H9 (cell line): ENCODE measurements at regions not wholly inside any gene's neighbourhood (a gene's known extent, or its start where the extent isn't known, plus 50 kb on each side); places are given as distances from the start of the nearest gene placed in this dataset.

ENCODE experiments used
- DNase-seq: peaks from one replicate; pipeline ENCODE4 v3.0.0-alpha.2; 2017
- H2AFZ ChIP-seq: one replicate; pipeline ENCODE4 v1.6.1; 2013; ENCODE audit warnings: mild to moderate bottlenecking, low read length, control low read depth, moderate library complexity
- H2AK5ac ChIP-seq: 2 replicates; pipeline ENCODE4 v1.6.1; 2013; ENCODE audit warnings: low read length, control low read depth, mixed read lengths; ENCODE audit not compliant: insufficient read length
- H2BK120ac ChIP-seq: one replicate; pipeline ENCODE4 v1.6.1; 2013; ENCODE audit warnings: low read depth, mild to moderate bottlenecking, low read length, control low read depth, inconsistent platforms; ENCODE audit not compliant: poor library complexity, severe bottlenecking
- H2BK12ac ChIP-seq: 2 replicates; pipeline ENCODE4 v1.6.1; 2013; ENCODE audit warnings: low read length, control low read depth, mixed read lengths, low read depth; ENCODE audit not compliant: insufficient read length
- H2BK15ac ChIP-seq: 2 replicates; pipeline ENCODE4 v1.6.1; 2013; ENCODE audit warnings: low read depth, low read length, control low read depth
- H2BK20ac ChIP-seq: one replicate; pipeline ENCODE4 v1.6.1; 2013; ENCODE audit warnings: low read depth, mild to moderate bottlenecking, low read length, control low read depth, inconsistent platforms; ENCODE audit not compliant: poor library complexity, severe bottlenecking
- H2BK5ac ChIP-seq: 2 replicates; pipeline ENCODE4 v1.6.1; 2013; ENCODE audit warnings: low read length, control low read depth, mixed read lengths; ENCODE audit not compliant: insufficient read length
- H3K14ac ChIP-seq: 2 replicates; pipeline ENCODE4 v1.6.1; 2013; ENCODE audit warnings: low read length, control low read depth; ENCODE audit not compliant: insufficient read depth
- H3K18ac ChIP-seq: 2 replicates; pipeline ENCODE4 v1.6.1; 2013; ENCODE audit warnings: low read depth, mild to moderate bottlenecking, mixed read lengths, low read length, control low read depth; ENCODE audit not compliant: insufficient read length
- H3K23ac ChIP-seq: 2 replicates; pipeline ENCODE4 v1.6.1; 2013; ENCODE audit warnings: low read length, control low read depth, mixed read lengths, low read depth; ENCODE audit not compliant: insufficient read length
- H3K23me2 ChIP-seq: 2 replicates; pipeline ENCODE4 v1.6.1; 2013; ENCODE audit warnings: low read depth, mild to moderate bottlenecking, mixed read lengths, low read length, control low read depth; ENCODE audit not compliant: insufficient read length, poor library complexity, severe bottlenecking
- H3K27ac ChIP-seq: 2 replicates; pipeline ENCODE4 v1.5.1; 2013; ENCODE audit warnings: low read length, control low read depth, mixed read lengths, low read depth; ENCODE audit not compliant: insufficient read length
- H3K27me3 ChIP-seq: 2 replicates; pipeline ENCODE4 v1.6.1; 2013; ENCODE audit warnings: low read length, control low read depth, inconsistent platforms; ENCODE audit not compliant: insufficient read depth
- H3K4ac ChIP-seq: 2 replicates; pipeline ENCODE4 v1.6.1; 2013; ENCODE audit warnings: low read depth, mild to moderate bottlenecking, control low read depth, inconsistent platforms, low read length, moderate library complexity
- H3K4me1 ChIP-seq: 2 replicates; pipeline ENCODE4 v1.6.1; 2013; ENCODE audit warnings: low read length, control low read depth, inconsistent platforms; ENCODE audit not compliant: insufficient read depth
- H3K4me2 ChIP-seq: 2 replicates; pipeline ENCODE4 v1.6.1; 2013; ENCODE audit warnings: low read length, control low read depth, mixed read lengths; ENCODE audit not compliant: insufficient read length, insufficient read depth
- H3K56ac ChIP-seq: 2 replicates; pipeline ENCODE4 v1.6.1; 2013; ENCODE audit warnings: low read depth, mild to moderate bottlenecking, mixed read lengths, low read length, control low read depth; ENCODE audit not compliant: insufficient read length
- H3K79me1 ChIP-seq: 2 replicates; pipeline ENCODE4 v1.6.1; 2013; ENCODE audit warnings: low read depth, mild to moderate bottlenecking, moderate library complexity, low read length, control low read depth, inconsistent platforms; ENCODE audit not compliant: insufficient read depth, poor library complexity, severe bottlenecking
- H3K79me2 ChIP-seq: 2 replicates; pipeline ENCODE4 v1.6.1; 2013; ENCODE audit warnings: low read length, control low read depth, inconsistent platforms; ENCODE audit not compliant: insufficient read depth
- H3K9ac ChIP-seq: 2 replicates; pipeline ENCODE4 v1.6.1; 2013; ENCODE audit warnings: low read length, control low read depth, mixed read lengths; ENCODE audit not compliant: insufficient read length; ENCODE audit errors: extremely low read depth
- H3K9me3 ChIP-seq: one replicate; pipeline ENCODE4 v1.6.1; 2013; ENCODE audit warnings: low read depth, low read length, inconsistent platforms; ENCODE audit not compliant: control insufficient read depth
- H3T11ph ChIP-seq: one replicate; pipeline ENCODE4 v1.6.1; 2013; ENCODE audit warnings: mild to moderate bottlenecking, low read length, control low read depth, inconsistent platforms
- H4K20me1 ChIP-seq: one replicate; pipeline ENCODE4 v1.6.1; 2013; ENCODE audit not compliant: control insufficient read depth, insufficient read length, insufficient read depth
- H4K5ac ChIP-seq: 2 replicates; pipeline ENCODE4 v1.6.1; 2013; ENCODE audit warnings: low read depth, mild to moderate bottlenecking, mixed read lengths, low read length, control low read depth; ENCODE audit not compliant: insufficient read length
- H4K8ac ChIP-seq: replicated peaks from 2 replicates; pipeline ENCODE4 v1.6.1; 2013; ENCODE audit warnings: low read length, control low read depth, mixed read lengths, low read depth; ENCODE audit not compliant: insufficient read length
- H4K91ac ChIP-seq: 2 replicates; pipeline ENCODE4 v1.6.1; 2013; ENCODE audit warnings: low read depth, mild to moderate bottlenecking, moderate library complexity, mixed read lengths, low read length, control low read depth; ENCODE audit not compliant: insufficient read length
- H3K27ac Mint-ChIP-seq, 3 experiments: 2 replicates in 2 of 3; 3 replicates in 1 of 3; pipeline ENCODE4 v1.8.0; 2020 to 2021; ENCODE audit warnings: mixed read lengths in 3 of 3, mild to moderate bottlenecking in 1 of 3, moderate library complexity in 1 of 3
- H3K27me3 Mint-ChIP-seq: 2 replicates; pipeline ENCODE4 v1.8.0; 2021; ENCODE audit warnings: low read depth, mild to moderate bottlenecking, moderate library complexity, mixed read lengths
- H3K36me3 Mint-ChIP-seq, 3 experiments: 2 replicates in 2 of 3; 3 replicates in 1 of 3; pipeline ENCODE4 v1.8.0; 2020 to 2021; ENCODE audit warnings: low read depth in 3 of 3, mixed read lengths in 3 of 3; ENCODE audit not compliant: insufficient read depth in 1 of 3
- H3K4me1 Mint-ChIP-seq, 2 experiments: 2 replicates each; pipeline ENCODE4 v1.8.0; 2020; ENCODE audit warnings: mixed read lengths in 2 of 2
- H3K4me3 Mint-ChIP-seq, 2 experiments: 2 replicates in 1 of 2; 3 replicates in 1 of 2; pipeline ENCODE4 v1.8.0; 2020 to 2021; ENCODE audit warnings: mild to moderate bottlenecking in 2 of 2, mixed read lengths in 2 of 2, moderate library complexity in 1 of 2
- H3K9me3 Mint-ChIP-seq, 2 experiments: 2 replicates in 1 of 2; 3 replicates in 1 of 2; pipeline ENCODE4 v1.8.0; 2020; ENCODE audit warnings: mild to moderate bottlenecking in 2 of 2, mixed read lengths in 2 of 2, moderate library complexity in 1 of 2
- WGBS: extraction: QIAGEN DNeasy Blood & Tissue Kit; methylation state at CpG from one replicate; pipeline ENCODE4 v1.1.7; 2013; ENCODE audit warnings: missing lambda C conversion rate, low lambda C conversion rate, mixed read lengths; ENCODE audit not compliant: insufficient read length; ENCODE audit errors: extremely low coverage; 5-methylcytosine and 5-hydroxymethylcytosine counted together
- TF ChIP-seq, protein P1 (sequence below): fragments of 200-600 bp; sonication (generic); conservative IDR thresholded peaks from 3 replicates; pipeline ENCODE4 v1.8.0; 2021; ENCODE audit warnings: antibody characterized with exemption, mild to moderate bottlenecking

DNA sequence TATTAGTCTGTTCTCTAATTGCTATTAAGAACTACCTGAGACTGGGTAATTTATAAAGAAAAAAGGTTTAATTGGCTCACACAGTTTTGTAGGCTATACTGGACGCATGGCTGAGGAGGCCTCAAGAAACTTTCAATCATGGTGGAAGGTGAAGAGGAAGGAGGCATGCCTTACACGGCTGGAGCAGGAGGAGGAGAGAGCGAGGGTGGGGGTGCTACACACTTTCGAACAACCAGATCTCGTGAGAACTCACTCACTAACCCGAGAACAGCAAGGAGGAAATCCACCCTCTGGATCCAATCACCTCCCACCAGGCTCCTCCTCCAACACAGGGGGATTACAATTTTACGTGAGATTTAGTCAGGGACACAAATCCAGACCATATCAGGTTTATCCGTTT, 90.0 kb downstream of the RMI1 start:
- TF ChIP-seq, protein P1, sequence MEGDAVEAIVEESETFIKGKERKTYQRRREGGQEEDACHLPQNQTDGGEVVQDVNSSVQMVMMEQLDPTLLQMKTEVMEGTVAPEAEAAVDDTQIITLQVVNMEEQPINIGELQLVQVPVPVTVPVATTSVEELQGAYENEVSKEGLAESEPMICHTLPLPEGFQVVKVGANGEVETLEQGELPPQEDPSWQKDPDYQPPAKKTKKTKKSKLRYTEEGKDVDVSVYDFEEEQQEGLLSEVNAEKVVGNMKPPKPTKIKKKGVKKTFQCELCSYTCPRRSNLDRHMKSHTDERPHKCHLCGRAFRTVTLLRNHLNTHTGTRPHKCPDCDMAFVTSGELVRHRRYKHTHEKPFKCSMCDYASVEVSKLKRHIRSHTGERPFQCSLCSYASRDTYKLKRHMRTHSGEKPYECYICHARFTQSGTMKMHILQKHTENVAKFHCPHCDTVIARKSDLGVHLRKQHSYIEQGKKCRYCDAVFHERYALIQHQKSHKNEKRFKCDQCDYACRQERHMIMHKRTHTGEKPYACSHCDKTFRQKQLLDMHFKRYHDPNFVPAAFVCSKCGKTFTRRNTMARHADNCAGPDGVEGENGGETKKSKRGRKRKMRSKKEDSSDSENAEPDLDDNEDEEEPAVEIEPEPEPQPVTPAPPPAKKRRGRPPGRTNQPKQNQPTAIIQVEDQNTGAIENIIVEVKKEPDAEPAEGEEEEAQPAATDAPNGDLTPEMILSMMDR: no peak
- Histone ChIP-seq H3K79me2 (no peaks in the 10 kb centered on the region), H3K9ac (no peak overlapping the region), H2BK120ac (no peak overlapping the region), H3K14ac (no peak overlapping the region; the same call in 1 of the 2 replicates), H3K4me2 (no peak overlapping the region), H2BK20ac (no peak overlapping the region), H2BK5ac (no peak overlapping the region), H3K27ac (no peak overlapping the region), H4K91ac (no peak overlapping the region), H4K8ac (no peak overlapping the region), H3K4me1 (no peaks in the 10 kb centered on the region), H3K79me1 (no peaks in the 10 kb centered on the region), H3K56ac (no peak overlapping the region), H3K4ac (no peak overlapping the region), H3K27me3 (no peaks in the 10 kb centered on the region), H2BK12ac (no peak overlapping the region), H3K18ac (no peak overlapping the region), H4K5ac (no peak overlapping the region), H3K23me2 (no peaks in the 10 kb centered on the region), H3T11ph (no peak overlapping the region), H2BK15ac (no peak overlapping the region), H3K23ac (no peak overlapping the region), H2AK5ac (no peak overlapping the region), H2AFZ (no peak overlapping the region), H4K20me1 (no peaks in the 10 kb centered on the region), H3K9me3 (no peaks in the 10 kb centered on the region)
- Mint-ChIP-seq H3K27me3 (no peaks in the 10 kb centered on the region), H3K4me3 (no peak overlapping the region), H3K36me3 (no peaks in the 10 kb centered on the region), H3K4me1 (no peaks in the 10 kb centered on the region), H3K27ac (peak overlapping the region in 1 of 3 experiments; percentile 37; a peak in 1 of 7 replicates), H3K9me3 (no peaks in the 10 kb centered on the region)
- WGBS: no CpG with 5 or more reads among the region's 8 CpGs
- no peak for DNase-seq
